GM18508 (cell line): ENCODE measurements at regions not wholly inside any gene's neighbourhood (a gene's known extent, or its start where the extent isn't known, plus 50 kb on each side); places are given as distances from the start of the nearest gene placed in this dataset.

Source experiments
- ATAC-seq: cut with Tn5 transposase; IDR thresholded peaks from one replicate; pipeline ENCODE4 v1.9.1; 2021; ENCODE audit warnings: moderate number of reproducible peaks; ENCODE audit not compliant: insufficient read depth, unreplicated experiment

DNA sequence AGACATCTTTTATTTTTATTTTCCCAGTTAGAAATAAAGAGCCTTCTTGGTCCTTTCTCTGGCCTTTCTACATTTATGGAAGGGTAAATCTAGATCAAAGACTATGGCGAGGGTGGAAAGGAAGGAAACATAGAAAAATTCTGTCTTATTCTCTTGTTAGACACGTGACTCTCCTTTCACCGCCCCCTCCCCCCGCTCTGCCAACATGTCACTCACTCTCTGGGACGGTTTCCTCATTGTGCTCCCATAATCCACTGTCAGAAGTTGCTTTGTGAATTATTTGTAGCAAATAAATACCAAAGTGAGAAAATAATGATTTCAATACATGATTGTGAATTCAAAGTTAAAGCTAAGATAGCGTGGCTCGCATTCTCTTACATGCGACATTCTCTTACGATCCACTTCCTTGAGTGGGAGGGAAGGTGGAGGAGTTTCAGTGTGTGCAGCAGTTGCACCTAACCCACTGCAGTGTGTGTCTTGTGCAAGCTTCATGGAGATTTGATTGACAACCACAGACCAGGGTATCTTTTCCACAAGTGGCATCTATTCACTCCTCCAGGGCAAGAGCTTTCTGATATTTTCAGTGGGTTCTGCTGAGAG lies 423.0 kb upstream of the KIF2A start:
- ATAC-seq = no peak

DNA sequence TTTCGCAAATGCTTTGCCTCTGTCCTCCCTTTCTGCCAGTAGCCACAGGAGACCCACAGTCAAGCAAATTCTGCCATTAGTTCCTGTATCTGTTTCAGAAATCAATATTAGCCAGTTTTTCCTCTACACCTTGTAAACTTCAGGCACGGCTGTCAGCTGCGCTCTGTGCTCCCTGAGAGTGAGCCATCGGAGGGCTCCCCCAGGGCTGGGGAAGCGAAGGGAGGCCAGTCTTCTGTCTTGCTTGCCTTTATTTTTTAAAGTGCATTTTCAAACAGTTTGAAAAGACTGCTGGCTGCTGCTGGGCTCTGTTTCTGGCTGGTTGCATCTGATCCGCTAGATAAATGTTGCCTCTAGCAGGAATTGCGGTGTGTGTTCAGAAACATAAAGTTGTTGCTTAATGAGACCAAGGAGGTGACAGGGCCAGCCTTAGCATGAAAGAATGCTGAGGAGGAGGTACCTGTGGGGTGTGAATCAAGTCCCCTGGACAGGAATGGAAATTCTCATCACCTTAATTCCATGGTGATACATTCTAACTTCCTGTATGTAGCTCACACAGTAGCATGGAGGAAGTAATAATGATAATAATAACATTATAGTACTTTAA lies 421.7 kb upstream of the KIF2A start:
- no peak for ATAC-seq

DNA sequence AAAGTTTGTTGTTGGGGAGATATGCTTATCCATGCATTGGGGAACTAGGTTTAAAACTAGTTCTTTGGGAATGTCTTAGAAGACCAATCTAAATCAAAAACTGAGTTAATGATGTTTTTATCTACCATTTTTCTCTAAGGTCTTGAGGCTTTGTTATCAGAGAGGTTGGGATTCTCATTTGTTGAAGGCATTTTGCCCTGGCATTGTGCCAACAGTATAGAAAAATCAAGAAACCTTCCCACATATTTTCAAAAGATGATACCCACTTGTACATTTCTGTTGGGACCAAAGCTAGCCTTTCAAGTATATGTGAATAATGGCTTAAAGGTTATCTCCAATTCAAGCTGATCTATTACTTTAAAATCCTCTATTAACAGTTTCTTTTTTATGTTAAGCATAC lies 419.8 kb upstream of the KIF2A start:
- no peak for ATAC-seq

DNA sequence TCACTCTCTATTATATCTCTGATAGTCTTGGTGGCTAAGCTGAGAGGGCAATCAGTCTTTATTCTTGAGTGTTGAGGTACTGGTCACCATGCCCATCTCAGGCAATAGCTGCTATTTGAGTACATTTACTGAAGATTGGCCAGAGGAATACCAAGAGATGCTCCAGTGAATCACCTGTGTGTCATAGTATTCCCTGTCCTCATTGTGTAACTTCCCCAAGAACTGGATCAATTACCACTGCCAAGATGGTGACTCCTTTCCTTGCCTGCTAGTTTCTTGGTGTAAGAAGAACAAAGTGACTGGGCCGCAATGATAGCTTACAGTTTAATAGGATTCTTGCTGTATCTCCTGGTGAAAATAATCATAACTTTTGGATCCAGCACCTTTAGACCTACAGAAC lies 418.7 kb upstream of the KIF2A start:
- no peak for ATAC-seq

DNA sequence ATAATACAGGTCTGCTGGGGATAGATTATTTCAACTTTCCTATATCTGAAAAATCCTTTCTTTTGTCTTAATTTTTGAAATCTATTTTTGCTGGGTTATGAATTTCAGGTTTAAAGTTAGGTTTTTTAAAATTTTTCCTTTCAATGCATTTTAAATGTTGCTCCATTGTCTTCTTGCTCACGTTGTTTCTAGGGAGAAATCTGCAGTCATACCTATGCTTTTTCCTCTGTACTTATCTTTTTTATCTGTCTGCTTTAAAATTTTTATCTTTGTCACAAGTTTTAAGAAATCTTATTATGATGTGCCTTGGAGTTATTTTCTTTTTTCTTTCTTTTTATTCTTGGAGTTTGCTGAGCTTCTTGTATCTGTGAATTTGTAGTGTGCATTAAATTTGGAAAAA lies 412.0 kb upstream of the KIF2A start:
- no peak for ATAC-seq

DNA sequence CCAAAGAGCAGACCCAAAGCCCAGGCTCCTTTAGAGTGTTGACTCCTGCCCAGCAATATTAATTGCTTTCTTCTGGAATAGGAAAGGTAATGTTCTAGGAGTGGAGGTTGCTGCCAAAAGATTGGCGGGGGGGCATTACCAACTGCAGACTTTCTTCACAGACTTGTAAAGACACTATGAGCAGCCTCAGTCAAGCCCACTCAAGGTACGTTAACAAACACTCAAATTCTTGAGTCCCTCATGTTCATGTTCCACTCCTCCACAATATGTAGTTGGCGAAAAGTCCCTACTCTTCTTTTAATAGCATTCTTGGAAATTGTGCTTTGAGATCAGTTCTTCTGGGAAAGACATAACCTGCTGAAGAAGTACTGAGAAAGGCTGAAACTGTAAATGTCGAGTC lies 409.2 kb upstream of the KIF2A start:
- no peak for ATAC-seq

DNA sequence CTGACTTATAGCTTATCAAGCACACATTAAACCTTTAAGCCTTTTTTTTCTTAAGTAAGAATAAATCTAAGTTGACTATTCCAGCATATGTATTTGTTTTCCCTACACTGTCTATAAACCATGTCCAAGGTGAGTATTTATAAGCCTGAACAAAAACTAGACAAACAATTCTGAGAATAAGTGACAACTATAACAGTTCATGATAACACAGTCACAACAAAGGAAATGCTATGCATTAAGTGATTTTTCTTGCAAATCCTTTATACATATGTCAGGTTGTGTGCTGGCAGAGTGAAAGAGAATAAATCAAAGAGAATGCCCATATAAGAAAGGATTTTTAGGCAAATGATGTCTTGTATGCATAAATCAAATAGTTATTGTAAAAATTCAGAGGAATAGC lies 408.8 kb upstream of the KIF2A start:
- no peak for ATAC-seq

DNA sequence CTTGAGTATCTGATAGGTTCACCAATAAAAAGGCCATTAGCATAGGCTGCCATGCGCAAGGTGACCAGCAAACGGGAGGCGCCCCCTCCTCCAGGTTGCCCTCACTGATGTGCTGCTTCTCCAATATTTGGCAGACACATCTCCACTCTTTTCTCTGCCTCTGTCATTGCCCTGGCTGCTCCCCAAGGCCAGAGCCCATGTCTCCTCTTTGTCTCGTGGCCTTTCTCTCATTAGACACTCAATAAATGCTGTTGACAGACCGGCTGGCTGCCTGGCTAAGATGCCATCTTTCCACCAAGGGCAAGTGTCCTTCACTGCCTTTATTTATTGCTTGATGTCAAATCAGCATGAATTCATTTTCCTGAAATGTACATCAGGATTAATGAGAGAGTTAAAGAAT lies 404.0 kb upstream of the KIF2A start:
- no peak for ATAC-seq

DNA sequence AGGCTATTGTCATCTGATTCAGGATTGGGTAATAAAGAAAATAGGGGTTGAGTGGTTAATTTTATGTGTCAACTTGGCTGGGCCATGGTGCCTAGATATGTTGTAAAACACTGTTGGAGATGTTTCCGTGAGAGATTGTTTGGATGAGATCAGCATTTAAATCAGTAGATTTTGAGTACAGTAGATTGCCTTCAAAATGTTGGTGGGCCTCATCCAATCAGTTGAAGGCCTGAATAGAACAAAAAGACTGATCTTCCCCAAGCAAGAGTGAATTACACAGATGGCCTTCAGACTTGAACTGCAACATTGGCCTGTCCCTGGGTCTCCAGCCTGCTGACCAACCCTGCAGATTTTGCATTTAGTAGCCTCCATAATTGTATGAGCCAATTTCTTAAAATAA lies 401.3 kb upstream of the KIF2A start:
- ATAC-seq = no peak

DNA sequence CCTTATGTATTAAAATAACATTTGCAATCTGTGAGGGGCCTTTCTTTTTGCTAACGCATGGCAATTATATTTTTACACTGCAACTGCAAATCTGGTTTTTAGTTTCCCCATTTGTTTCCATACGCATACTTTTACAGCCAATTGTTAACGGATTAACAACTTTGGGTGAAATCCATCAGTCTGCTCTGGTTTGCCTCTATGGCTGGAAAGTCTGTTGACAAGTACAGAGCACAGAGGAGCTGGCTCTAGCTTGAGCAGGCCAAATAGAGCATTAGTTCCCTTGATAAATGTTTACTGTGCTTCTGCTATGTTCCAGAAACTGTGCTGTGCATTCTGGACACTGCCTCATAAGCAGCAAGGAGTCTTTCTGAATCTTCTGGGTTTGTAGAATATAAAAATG lies 400.4 kb upstream of the KIF2A start:
- ATAC-seq = no peak

DNA sequence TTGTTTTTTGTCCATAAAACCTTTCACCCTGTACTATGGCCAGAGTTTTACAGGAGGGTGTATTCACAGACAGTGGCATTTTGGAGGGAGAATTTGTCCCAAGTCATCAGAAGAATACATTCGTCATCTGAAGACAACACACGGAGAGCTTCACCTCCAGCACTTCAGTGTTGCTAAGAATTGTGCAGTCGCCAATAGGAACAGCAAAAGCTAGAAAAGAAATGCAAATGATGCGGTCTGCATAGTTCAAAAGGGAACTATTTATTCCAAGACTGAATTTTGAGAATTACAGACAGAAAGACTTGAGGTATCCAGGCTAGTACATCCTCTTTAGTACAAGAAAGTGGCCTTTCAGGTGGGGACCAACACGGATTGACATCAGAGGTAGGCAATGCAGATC lies 399.2 kb upstream of the KIF2A start:
- no peak for ATAC-seq

DNA sequence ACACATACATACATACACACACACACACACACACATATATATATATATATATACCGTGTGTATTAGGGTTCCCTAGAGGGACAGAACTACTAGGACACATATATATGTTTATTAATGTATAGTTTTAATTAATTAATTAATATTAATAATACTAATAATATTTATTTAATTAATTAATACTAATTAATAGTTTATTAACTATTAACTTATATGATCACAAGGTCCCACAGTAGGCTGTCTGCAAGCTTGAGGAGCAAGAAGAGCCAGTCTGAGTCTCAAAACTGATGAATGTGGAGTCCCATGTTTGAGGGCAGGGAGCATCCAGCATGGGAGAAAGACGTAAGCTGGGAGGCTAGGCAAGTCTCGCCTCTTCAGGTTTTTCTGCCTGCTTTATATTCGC lies 398.0 kb upstream of the KIF2A start:
- ATAC-seq = no peak

DNA sequence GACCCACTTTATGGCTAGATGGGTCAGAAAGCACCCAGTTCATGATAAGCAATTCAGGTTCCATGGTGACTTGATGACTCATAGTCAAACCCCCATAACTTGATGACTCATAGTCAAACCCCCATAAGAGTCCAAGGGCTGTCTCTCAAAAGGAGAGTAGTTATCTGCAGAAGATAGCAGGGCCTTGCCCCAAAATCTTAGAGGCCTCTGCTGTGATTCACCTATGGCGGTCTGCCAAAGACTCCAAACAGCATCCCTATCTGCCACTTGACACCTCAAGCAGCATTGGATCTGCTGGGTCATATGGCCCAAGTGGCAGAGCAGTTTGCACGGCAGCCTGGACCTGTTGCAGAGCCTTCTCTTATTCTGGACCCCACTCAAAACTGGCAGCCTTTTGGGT lies 395.2 kb upstream of the KIF2A start:
- no peak for ATAC-seq

DNA sequence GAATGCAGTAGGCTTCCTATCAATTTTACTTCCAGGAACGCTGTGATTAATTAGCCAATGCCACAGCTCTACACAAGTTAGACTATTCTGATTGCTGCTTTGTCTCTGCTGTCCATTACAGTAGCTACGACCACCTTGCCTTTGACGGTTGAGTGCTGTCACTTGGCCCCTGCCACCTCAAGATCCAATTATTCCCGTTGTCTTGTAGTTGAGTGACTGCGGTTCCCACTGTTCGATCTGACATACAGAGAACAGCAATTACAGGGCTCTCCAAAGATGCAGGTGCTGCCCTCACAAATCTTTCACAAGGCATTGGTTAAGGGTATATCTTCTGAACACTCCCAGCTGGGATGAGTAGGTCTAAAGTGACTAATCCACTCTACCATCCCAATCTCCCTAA lies 393.4 kb upstream of the KIF2A start:
- no peak for ATAC-seq

DNA sequence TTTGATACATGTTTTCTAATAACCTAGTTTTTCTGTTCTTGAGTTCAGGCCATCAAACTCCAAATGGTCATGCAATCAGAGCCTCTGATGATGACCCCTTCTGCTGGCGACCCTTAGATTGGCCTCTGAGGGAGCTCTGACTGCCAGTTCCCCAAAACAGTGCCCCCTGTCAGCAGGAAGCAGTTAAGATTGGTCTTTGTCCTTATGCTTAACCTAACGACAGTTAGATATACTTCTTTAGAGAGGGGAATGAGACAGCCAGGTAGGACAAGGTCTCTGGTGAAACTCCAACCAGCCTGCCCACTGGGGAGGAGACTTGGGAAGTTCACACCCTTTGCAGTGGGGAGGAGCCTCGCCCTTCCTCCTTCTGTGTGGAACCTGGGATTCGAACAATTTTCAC lies 390.4 kb upstream of the KIF2A start:
- no peak for ATAC-seq

DNA sequence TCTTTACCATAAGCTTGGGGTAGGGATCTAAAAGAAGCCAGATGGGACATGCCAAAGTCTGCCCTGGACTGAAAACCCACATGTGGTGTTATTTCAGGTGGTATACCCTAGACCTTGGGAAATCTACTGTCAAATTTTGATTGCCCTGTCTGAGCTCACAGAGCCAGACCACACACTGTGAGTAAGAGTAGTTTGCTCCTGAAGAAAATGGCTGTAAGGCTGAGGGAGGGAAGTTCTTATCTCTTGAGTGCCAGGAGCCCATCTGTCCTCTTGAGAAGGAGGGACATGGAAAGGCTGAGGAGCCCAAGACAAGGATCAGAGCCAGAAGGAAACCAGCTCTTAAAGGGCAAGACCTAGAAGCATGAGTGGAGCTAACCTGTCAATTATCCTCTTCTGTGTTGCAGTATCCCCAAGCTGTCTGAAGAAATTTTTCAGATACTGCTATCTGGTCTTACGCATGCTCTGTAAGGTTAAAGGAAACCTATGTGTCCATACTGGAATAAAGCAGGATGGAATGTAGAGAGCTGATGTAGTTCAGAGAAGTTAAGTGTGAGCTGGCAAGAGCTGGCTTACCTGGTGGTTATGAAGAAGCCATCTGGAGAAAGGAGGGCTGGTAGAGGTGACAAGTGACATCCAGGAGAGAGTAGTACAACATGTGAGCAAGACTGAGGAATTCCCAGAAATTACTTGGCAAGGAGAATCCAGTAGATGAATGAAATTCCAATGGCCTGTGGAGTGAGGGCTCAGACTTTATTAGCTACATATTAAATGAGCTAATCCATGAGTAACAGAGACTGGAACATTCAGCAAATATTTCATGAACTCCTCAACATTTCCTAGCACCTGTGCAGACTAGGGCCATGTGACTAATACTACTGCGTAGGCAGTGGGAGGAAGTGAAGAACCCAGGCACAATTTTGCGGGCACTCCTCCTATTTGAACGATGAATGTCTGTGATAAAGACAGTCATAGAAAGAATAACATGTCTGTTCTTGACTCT lies 389.1 kb upstream of the KIF2A start:
- ATAC-seq = no peak

DNA sequence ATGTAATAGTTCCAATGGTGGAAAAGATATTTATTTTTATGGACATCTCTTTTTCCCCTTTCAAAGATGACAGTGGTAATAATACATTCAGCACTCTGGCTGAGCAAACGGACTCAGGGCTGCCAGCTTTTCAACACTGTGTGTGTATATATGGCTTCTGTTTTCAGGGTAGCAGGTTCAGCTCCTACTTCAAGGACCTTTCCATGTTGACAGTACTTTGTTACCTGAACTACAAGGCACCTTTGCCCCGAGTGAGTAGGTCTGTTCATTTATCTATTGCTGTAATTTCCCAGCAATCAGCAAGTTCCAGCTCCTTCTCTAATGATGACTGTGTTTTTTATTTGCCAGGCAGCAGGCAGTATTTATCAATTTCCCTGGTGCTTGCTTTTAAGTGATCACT lies 387.4 kb upstream of the KIF2A start:
- no peak for ATAC-seq

DNA sequence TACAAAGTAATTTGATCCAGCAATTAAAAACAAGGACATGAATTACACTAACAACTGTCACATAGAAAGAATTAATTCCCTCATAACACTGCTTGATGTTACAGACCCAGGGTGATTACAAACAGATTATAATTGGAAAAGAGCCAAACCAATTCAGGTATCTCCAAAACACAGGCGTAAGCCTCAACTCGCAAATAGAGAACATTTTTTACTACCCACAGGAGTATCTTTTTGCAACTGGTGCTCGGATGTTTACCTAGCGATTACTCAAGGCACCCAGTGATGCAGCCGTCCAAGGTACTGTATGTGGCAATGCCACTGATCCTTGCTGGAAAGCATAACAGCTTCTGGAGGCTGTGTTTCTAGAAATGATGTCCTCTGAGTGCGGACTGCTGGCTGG lies 386.1 kb upstream of the KIF2A start:
- ATAC-seq = no peak

DNA sequence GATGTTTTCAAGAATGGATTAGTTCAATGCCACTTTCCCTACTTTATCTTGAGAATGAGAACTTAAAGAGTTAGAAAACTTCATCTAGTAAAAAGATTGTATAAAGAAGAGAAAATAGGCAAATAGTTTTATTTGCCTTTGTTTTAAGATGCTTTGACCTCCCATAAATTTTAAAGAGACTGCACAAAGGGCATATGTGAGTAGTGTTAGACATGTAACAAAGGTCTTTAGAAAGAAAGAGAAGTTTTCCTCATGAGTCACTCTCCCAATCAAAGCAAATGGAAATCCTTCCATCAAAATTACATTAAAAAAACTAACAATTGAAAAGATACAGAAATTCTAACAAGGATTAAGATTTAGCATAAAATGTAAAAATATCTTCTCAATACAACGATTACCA lies 381.8 kb upstream of the KIF2A start:
- ATAC-seq = no peak

DNA sequence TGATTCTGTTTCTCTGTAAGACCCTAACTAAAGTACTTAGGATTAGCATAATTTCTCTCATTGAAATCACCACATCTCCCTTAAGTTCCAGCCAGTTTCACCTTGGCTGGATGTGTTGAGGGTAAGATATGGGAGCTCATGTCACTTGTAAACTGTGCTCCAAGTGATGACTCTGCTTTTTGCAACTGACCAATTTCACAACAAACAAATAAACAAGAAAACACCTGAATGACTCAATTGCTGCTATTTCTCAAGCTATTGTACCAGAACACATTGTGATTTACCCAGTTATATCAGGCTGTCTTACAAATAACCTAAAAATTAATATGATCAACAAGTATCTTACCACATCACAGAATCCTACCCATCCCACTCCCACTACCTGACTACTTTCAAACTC lies 379.1 kb upstream of the KIF2A start:
- no peak for ATAC-seq

DNA sequence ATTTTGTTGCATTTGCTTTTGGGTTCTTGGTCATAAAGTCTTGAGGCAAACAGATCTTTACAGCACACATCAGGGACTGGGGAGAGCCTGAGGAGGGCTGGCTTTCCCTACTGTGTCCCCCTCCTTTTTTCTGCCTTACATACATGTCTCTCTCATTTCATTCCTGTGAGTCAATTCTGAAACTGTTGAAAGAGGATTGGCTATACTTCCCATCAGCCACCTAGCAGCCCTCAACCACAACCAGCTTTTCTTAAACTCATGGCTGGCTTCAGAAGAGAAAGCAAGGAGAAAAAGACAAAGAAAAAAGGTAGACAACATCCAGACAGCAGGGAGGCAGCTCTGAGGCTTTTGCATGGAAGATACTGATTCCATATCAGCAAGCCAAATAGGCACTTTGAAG lies 374.8 kb upstream of the KIF2A start:
- ATAC-seq = no peak
